ENCODE measurements at regions not wholly inside any gene's neighbourhood (a gene's known extent, or its start where the extent isn't known, plus 50 kb on each side); places are given as distances from the start of the nearest gene placed in this dataset.
"Not testable (repeated sequence)": the region's sequence is repeated elsewhere in the genome, so short reads cannot be mapped to it uniquely, and the experiment has no call there.

DNA sequence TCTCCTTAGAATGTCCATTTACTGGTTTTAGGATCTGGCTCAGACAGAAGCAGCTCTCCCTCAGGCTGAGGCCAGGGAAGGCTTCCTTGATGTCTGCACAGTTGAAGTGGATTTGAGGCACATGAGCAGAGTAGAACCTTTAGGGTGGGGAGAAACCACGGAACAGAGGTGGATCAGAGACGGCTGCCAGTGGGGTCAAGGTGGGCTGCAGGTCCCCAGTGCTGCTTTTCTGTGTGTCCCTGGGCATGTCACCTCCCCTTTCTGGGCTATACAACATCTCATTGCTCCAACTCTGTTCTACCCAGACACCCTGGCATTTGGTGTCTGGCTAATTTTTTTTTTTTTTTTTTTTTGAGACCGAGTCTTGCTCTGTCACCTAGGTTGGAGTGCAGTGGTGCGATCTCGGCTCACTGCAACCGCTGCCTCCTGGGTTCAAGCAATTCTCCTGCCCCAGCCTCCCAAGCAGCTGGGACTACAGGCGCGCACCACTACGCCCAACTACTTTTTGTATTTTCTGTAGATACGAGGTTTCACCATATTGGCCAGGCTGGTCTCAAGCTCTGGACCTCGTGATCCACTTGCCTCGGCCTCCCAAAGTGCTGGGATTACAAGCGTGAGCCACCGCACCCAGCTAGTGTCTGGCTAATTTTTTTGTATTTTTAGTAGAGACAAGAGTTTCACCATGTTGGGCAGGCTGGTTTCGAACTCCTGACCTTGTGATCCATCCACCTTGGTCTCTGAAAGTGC, 73.3 kb upstream of the THOC3 start:
- H3K36me3 Mint-ChIP-seq (ENCODE audit: low read depth); H3K27ac Mint-ChIP-seq (ENCODE audit: unreplicated experiment); H3K4me1 Mint-ChIP-seq; H3K9me3 Mint-ChIP-seq; H3K4me3 Mint-ChIP-seq; DNase-seq (ENCODE audit: low read depth, low spot score): not testable (repeated sequence)
- H3K27me3 Mint-ChIP-seq (ENCODE audit: low read depth) = peaks cover 12% of the 10 kb centered on the region

DNA sequence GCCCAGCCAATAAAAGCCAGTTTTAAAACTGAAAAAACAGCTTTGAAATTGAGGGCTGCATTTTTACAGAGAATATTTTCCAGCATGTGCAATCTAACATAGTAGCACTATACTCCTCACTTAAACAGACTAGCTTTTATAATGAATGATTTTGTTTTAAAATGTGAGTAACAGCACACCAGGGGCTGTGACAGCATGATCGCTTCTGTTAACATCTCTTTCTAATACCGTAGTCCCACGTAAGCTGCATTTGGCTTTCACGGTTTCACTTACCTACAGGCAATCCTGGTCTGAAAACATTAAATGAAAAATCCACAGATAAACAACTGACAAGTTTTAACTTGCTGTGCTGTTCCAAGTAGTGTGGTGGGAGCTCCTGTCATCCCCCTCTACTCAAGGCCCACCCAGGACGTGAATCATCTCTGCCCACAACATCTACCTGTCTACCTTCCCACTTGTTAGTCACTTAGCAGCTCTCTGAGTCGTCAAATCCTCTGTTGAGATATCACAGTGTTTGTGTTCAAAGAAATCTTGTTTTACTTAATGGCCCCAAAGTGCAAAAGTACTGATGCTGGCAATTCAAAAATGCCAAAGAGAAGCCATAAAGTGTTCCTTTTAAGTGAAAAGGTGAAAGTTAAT, 74.0 kb upstream of the THOC3 start:
- not testable (repeated sequence) for H3K4me1 Mint-ChIP-seq; DNase-seq (ENCODE audit: low read depth, low spot score); H3K27ac Mint-ChIP-seq (ENCODE audit: unreplicated experiment); H3K9me3 Mint-ChIP-seq; H3K36me3 Mint-ChIP-seq (ENCODE audit: low read depth); H3K4me3 Mint-ChIP-seq
- peaks cover 12% of the 10 kb centered on the region for H3K27me3 Mint-ChIP-seq (ENCODE audit: low read depth)

DNA sequence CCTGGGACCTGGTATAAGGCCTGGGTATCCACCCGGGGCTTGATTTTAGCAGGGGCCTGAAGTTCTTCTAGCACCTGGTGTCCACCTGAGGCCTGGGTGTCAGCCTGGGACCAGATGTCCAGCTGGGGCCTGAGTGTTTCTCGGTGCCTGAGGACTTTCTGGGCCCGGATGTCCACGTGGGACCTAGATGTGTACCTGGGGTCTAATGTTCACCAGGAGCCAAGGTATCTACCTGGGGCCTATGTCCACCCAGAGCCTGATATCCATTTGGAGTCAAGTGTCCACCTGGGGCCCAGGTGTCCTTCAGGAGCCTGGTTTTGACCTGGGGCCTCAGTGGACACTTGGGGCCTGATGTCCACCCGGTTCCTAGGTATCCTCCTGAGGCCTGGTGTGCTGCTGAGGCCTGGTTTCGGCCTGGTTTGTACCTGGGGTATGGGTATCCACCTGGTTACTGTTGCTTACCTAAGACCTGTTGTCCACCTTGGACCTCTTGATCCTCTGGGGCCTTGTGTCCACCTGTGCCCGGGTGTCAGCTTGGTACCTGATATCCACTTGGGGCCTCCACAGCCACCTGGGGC, 75.2 kb upstream of the THOC3 start:
- not testable (repeated sequence) for H3K36me3 Mint-ChIP-seq (ENCODE audit: low read depth); DNase-seq (ENCODE audit: low read depth, low spot score); H3K27me3 Mint-ChIP-seq (ENCODE audit: low read depth); H3K4me1 Mint-ChIP-seq; H3K4me3 Mint-ChIP-seq; H3K9me3 Mint-ChIP-seq; H3K27ac Mint-ChIP-seq (ENCODE audit: unreplicated experiment)

DNA sequence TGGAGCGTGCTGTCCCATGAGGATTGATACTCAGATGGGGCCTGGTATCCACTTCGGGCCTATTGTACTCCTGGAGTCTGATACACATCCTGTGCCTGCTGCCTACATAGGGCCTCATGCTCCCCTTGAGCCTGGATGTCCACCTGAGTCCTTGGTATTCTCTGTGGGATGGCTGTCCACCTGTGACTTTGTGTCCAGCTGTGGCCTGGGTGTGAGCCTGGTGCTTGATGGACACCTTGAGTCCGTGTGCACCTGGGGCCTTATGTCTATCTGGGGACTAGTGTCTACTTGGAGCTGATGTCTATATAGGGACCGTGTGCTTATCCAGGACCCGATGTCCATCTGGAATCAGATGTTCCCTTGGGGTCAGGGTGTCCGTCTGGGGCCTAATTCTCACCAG, 75.9 kb upstream of the THOC3 start:
- not testable (repeated sequence) for H3K36me3 Mint-ChIP-seq (ENCODE audit: low read depth); DNase-seq (ENCODE audit: low read depth, low spot score); H3K9me3 Mint-ChIP-seq; H3K4me1 Mint-ChIP-seq; H3K27me3 Mint-ChIP-seq (ENCODE audit: low read depth); H3K4me3 Mint-ChIP-seq; H3K27ac Mint-ChIP-seq (ENCODE audit: unreplicated experiment)

DNA sequence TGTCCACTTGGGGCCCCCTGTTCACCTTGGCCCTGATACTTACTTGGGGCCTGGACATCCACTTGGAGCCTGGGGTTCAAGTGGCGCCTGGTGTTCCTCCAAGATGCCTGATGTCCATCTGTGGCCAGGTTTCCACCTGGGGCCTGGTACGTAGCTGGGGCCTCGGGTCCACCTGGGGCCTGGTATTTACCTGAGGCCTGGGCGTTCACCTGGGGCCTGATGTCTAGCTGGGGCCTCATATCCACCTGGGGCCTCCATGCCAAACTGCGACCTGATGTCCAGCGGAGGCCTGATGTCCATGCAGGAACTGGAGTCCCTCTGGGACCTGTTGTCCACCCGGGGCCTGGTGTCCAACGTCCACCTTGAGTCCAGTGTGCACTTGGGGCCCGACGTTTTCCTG, 76.3 kb upstream of the THOC3 start:
- DNase-seq (ENCODE audit: low read depth, low spot score); H3K9me3 Mint-ChIP-seq; H3K4me3 Mint-ChIP-seq; H3K27me3 Mint-ChIP-seq (ENCODE audit: low read depth); H3K27ac Mint-ChIP-seq (ENCODE audit: unreplicated experiment); H3K4me1 Mint-ChIP-seq; H3K36me3 Mint-ChIP-seq (ENCODE audit: low read depth): not testable (repeated sequence)

DNA sequence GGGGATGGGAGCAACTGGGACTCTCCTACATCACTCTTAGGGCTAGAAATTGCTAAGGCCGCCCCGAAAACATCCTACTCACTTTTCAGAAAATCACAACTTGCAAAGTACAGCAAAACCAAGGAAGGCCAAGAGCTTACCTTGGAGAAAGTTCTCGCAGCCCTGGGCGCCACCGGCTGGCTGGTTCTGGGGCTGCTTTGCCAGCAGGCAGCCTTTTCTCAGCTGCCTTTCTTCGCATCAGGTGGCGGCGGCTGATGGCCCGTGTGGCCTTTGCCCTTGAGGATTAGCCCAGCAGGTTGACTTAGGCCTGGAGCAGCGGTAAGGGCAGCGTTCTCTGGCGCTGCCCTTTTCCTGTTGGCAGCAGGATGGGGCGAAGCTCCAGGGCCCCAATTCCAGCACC, 77.3 kb upstream of the THOC3 start:
- H3K36me3 Mint-ChIP-seq (ENCODE audit: low read depth); DNase-seq (ENCODE audit: low read depth, low spot score); H3K4me1 Mint-ChIP-seq; H3K27me3 Mint-ChIP-seq (ENCODE audit: low read depth); H3K9me3 Mint-ChIP-seq; H3K27ac Mint-ChIP-seq (ENCODE audit: unreplicated experiment); H3K4me3 Mint-ChIP-seq: not testable (repeated sequence)

DNA sequence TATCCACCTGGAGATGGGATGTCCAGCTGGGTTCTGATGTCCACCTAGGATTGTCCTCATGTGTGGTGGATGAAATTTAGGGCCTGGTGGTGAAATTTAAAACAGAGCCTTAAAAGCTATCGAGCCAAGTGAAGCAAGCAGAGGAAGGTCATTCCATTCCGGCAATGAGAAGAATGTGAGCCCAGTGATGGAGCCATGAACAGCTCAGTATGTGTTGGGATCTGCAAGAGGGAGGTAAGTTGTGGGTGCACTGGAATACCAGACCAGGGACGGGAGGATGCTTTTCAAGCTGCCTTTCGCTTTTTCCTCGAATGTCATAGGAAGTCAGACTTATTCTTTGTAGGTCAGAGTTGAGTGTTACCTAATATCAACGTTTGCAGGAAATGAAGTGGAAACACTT, 80.6 kb upstream of the THOC3 start:
- H3K9me3 Mint-ChIP-seq; H3K4me3 Mint-ChIP-seq; H3K27ac Mint-ChIP-seq (ENCODE audit: unreplicated experiment); H3K36me3 Mint-ChIP-seq (ENCODE audit: low read depth); DNase-seq (ENCODE audit: low read depth, low spot score); H3K4me1 Mint-ChIP-seq; H3K27me3 Mint-ChIP-seq (ENCODE audit: low read depth): not testable (repeated sequence)

DNA sequence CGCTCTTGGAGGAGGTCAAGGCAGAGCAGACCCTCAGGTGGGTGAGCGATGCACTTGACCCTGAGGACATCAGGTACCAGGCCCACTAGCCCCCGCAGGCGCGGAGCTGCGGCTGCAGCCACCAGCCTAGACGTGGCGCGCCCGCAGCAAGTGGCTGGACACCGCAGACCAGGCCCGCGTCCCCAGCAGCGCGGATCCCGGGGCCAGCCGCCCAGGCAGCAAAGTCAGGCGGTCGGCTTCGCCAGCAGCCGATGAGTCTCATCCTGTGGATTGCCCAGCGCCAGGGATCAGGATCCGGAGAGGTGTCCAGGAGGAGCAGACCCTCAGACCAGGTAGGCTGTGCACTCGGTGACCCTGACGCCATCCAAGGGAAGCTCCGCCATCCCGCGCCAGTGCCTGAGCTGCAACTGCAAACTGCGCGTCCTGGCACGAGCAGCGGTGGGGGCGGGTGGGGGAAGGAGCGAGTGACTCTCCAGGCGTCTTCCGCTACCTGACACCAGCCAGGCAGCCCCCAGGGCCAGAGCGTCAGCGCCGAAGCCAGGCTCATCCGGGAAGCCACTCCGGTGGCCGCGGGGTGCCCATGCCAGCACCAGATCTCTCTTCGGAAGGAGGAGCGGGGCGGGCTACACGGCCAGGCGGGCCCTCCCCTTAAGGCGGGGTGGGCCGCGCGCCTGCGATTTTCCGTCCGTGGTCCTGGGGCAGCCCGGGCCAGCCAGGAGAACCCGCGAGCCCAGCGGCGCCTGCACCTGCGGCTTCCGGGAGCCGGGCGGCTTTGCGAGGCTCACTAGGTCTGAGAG, 92.6 kb upstream of the THOC3 start:
- not testable (repeated sequence) for H3K27ac Mint-ChIP-seq (ENCODE audit: unreplicated experiment); DNase-seq (ENCODE audit: low read depth, low spot score); H3K4me3 Mint-ChIP-seq; H3K36me3 Mint-ChIP-seq (ENCODE audit: low read depth); H3K9me3 Mint-ChIP-seq; H3K4me1 Mint-ChIP-seq; H3K27me3 Mint-ChIP-seq (ENCODE audit: low read depth)

DNA sequence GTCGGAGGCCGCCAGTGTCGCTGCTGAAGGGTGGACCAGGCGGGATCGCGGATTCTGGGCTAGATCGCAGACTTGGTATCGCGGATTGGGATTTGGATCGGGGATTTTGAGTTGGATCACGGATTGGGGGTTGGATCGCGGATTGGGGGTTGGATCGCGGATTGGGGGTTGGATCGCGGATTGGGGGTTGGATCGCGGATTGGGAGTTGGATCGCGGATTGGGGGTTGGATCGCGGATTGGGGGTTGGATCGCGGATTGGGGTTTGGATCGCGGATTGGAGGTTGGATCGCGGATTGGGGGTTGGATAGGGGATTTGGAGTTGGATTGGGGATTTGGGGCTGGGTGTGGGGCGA, 93.1 kb upstream of the THOC3 start:
- not testable (repeated sequence) for H3K27me3 Mint-ChIP-seq (ENCODE audit: low read depth); H3K27ac Mint-ChIP-seq (ENCODE audit: unreplicated experiment); H3K4me1 Mint-ChIP-seq; H3K9me3 Mint-ChIP-seq; H3K36me3 Mint-ChIP-seq (ENCODE audit: low read depth); H3K4me3 Mint-ChIP-seq; DNase-seq (ENCODE audit: low read depth, low spot score)

DNA sequence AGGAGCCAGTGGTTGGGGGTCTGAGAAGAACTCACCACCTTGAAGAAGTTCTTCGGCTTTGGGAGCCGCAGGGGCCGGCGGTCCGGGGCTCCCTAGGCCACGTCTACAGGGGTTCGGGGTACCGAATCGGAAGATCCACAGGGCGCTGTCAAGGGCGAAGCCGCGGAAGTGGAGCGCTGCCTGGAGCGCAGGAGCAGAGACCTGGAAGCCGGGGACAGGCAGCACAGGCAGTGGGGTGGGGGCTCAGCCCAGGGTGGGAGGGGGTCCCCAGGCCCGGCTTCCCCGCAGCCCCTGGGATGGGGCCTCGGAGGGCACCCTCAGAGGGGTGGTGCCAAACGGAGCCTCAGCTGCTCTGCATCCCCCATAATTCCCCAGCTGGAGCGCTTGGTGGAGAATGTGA, 93.5 kb upstream of the THOC3 start:
- not testable (repeated sequence) for H3K36me3 Mint-ChIP-seq (ENCODE audit: low read depth); DNase-seq (ENCODE audit: low read depth, low spot score); H3K9me3 Mint-ChIP-seq; H3K4me1 Mint-ChIP-seq; H3K27me3 Mint-ChIP-seq (ENCODE audit: low read depth); H3K4me3 Mint-ChIP-seq; H3K27ac Mint-ChIP-seq (ENCODE audit: unreplicated experiment)

DNA sequence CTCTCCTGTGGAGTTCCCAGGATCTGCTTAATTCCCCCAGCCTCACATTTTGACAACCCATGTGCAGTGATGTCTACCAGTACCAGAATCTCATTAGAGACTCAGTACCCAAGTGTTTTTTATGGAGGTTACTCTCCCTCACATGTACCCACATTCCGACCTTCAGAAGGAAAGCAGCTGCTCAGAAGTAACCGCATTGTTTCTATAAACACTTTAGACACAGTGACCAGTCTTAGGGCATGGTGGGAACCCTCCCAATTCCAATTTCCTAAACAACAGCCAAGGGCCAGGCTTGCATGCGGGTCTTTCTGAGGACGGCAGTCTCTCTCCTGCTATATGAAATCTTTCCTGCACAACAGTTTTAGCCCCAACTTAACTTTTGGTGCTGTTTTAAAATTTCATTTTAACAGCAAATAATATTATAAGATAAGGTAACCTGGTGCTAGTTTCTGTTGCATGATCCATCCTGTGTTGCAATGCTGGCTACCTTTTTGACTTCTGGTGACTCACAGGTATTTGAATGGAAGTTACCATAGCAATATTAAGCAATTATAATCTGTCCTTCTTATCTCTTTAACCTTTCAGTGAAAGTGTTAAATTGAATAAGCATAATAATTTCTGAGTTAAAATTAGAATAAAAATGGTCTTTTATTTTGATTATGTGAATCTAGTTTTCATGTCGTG, 98.3 kb upstream of the THOC3 start:
- H3K4me3 Mint-ChIP-seq; DNase-seq (ENCODE audit: low read depth, low spot score); H3K9me3 Mint-ChIP-seq; H3K4me1 Mint-ChIP-seq; H3K36me3 Mint-ChIP-seq (ENCODE audit: low read depth); H3K27me3 Mint-ChIP-seq (ENCODE audit: low read depth); H3K27ac Mint-ChIP-seq (ENCODE audit: unreplicated experiment): not testable (repeated sequence)

DNA sequence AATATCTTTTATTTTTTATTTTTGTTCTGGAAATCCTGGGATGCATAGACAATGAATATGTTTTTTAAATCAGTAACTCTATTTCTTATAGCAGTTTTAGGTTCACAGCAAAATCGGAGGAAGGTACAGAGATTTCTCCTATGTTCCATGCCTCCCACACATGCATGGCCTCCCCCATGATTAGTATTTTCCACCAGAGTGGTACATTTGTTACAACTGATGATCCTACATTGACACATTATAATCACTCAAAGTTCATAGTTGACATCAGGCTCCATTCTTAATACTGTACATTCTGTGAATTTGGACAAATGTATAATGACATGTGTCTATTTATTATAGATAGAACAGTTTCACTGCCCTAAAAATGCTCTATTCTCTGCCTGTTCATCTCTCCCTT, 99.0 kb upstream of the THOC3 start:
- H3K27ac Mint-ChIP-seq (ENCODE audit: unreplicated experiment); H3K9me3 Mint-ChIP-seq; DNase-seq (ENCODE audit: low read depth, low spot score); H3K27me3 Mint-ChIP-seq (ENCODE audit: low read depth); H3K4me1 Mint-ChIP-seq; H3K4me3 Mint-ChIP-seq; H3K36me3 Mint-ChIP-seq (ENCODE audit: low read depth): not testable (repeated sequence)

DNA sequence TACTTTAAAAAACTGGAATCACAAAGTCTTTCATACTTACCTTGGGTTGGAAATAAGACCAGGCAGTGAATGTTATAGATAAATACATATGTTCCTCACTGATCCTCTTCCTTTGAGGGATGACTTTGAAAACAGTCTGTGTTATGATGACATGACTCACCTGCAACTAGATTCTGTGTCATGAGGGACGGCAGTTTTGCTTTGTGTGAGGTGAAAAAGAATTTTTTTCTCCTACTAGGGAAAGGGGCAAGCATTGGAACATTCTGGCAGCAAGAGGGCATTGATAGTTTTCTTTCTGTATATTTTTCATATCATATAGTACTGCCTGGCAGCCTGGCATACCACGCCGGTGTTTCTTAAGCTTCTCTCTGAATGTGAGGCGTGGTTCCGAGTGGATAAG, 99.8 kb upstream of the THOC3 start:
- H3K27ac Mint-ChIP-seq (ENCODE audit: unreplicated experiment); H3K4me1 Mint-ChIP-seq; H3K4me3 Mint-ChIP-seq; H3K9me3 Mint-ChIP-seq; H3K36me3 Mint-ChIP-seq (ENCODE audit: low read depth); H3K27me3 Mint-ChIP-seq (ENCODE audit: low read depth); DNase-seq (ENCODE audit: low read depth, low spot score): not testable (repeated sequence)
